ENCODE measurements at regions not wholly inside any gene's neighbourhood (a gene's known extent, or its start where the extent isn't known, plus 50 kb on each side); places are given as distances from the start of the nearest gene placed in this dataset.
A peak's percentile ranks its signal among the peaks of the same experiment; 100 is the strongest.

DNA sequence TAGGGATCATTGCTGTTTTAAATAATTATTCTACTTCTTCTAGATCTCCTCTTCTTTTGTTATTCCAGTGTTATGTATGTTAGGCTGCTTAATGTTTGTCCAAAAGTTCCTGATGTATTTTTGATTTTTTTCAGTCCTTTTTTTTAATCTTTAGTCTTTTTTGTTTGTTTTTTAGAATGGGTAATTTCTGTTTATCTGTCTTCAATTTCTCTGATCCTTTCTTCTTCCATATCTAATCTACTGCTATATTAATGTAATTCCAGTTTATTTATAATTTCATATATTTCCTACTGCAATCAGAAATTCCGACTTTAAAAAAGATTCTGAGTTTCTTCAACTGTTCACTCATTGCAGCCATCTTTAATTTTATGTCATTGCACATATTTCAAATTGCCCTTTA is 452.8 kb upstream of the POT1 start:
- no peaks in the 10 kb centered on the region for H3K79me2 ChIP-seq (ENCODE audit: low read depth)
- H2AFZ ChIP-seq (replicated peaks) = no peak overlapping the region
- no peak overlapping the region for H3K4me3 ChIP-seq
- H3K4me1 Mint-ChIP-seq = no peaks in the 10 kb centered on the region
- no peaks in the 10 kb centered on the region for H3F3A ChIP-seq (ENCODE audit: low read depth)
- H3K9me3 ChIP-seq (ENCODE audit: low read depth) = no peaks in the 10 kb centered on the region
- no peaks in the 10 kb centered on the region for H3K27me3 Mint-ChIP-seq (ENCODE audit: insufficient read depth, low read depth)
- peaks cover 8% of the 10 kb centered on the region for H3K9me3 Mint-ChIP-seq
- no peaks in the 10 kb centered on the region for H3K27me3 ChIP-seq
- no peaks in the 10 kb centered on the region for H3K4me1 ChIP-seq
- no peak for DNase-seq (ENCODE audit: low spot score)
- H3K27ac ChIP-seq = no peak overlapping the region
- no peaks in the 10 kb centered on the region for H4K20me1 ChIP-seq (ENCODE audit: low read depth)
- no peak overlapping the region for H3K4me3 Mint-ChIP-seq
- H3K4me2 ChIP-seq = no peak overlapping the region
- H3K36me3 ChIP-seq = no peaks in the 10 kb centered on the region
- no peak overlapping the region for H3K27ac Mint-ChIP-seq
- no peaks in the 10 kb centered on the region for H3K36me3 Mint-ChIP-seq
- TF ChIP-seq EZH2phosphoT487 (IDR thresholded peaks at IDR 0.05) (no peak), EZH2 (IDR thresholded peaks at IDR 0.05) (no peak)
- TF ChIP-seq, protein P1, sequence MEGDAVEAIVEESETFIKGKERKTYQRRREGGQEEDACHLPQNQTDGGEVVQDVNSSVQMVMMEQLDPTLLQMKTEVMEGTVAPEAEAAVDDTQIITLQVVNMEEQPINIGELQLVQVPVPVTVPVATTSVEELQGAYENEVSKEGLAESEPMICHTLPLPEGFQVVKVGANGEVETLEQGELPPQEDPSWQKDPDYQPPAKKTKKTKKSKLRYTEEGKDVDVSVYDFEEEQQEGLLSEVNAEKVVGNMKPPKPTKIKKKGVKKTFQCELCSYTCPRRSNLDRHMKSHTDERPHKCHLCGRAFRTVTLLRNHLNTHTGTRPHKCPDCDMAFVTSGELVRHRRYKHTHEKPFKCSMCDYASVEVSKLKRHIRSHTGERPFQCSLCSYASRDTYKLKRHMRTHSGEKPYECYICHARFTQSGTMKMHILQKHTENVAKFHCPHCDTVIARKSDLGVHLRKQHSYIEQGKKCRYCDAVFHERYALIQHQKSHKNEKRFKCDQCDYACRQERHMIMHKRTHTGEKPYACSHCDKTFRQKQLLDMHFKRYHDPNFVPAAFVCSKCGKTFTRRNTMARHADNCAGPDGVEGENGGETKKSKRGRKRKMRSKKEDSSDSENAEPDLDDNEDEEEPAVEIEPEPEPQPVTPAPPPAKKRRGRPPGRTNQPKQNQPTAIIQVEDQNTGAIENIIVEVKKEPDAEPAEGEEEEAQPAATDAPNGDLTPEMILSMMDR (IDR thresholded peaks at IDR 0.05) = no peak
- no peak overlapping the region for H3K9ac ChIP-seq

DNA sequence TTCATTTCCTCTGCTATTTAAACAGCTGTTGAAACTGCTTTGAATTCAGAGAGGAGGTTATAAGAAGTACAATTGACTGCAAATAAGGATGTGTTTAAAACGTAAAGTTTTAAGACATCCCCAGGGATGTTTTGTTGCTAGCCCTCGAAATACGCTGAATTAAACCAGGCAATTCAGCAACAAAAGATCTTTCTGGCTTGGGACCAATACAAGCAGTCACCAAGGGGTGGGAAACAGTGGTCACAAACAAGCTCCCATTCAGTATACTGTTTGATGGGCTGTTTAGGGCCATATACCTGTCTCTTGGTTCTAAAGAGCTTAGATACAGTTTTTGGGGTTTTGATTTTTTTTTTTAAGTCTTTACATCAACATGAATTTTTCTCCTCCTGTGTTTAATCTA is 446.3 kb upstream of the POT1 start:
- no peak overlapping the region for H3K4me2 ChIP-seq
- H3K27me3 ChIP-seq = no peaks in the 10 kb centered on the region
- H3K4me3 ChIP-seq = no peak overlapping the region
- no peaks in the 10 kb centered on the region for H3F3A ChIP-seq (ENCODE audit: low read depth)
- H3K27ac ChIP-seq = no peak overlapping the region
- H3K4me1 Mint-ChIP-seq = no peaks in the 10 kb centered on the region
- no peaks in the 10 kb centered on the region for H3K36me3 ChIP-seq
- no peak overlapping the region for H3K9ac ChIP-seq
- H4K20me1 ChIP-seq (ENCODE audit: low read depth) = no peaks in the 10 kb centered on the region
- H3K4me1 ChIP-seq = no peaks in the 10 kb centered on the region
- no peaks in the 10 kb centered on the region for H3K27me3 Mint-ChIP-seq (ENCODE audit: insufficient read depth, low read depth)
- TF ChIP-seq EZH2phosphoT487 (IDR thresholded peaks at IDR 0.05) = no peak
- TF ChIP-seq, protein P1 (IDR thresholded peaks at IDR 0.05) = no peak
- no peak for TF ChIP-seq EZH2 (IDR thresholded peaks at IDR 0.05)
- no peaks in the 10 kb centered on the region for H3K79me2 ChIP-seq (ENCODE audit: low read depth)
- no peaks in the 10 kb centered on the region for H3K36me3 Mint-ChIP-seq
- no peak overlapping the region for H3K4me3 Mint-ChIP-seq
- H2AFZ ChIP-seq (replicated peaks) = peak overlapping the region; percentile 29
- no peak overlapping the region for H3K27ac Mint-ChIP-seq
- H3K9me3 ChIP-seq (ENCODE audit: low read depth) = no peaks in the 10 kb centered on the region
- H3K9me3 Mint-ChIP-seq = no peaks in the 10 kb centered on the region
- no peak for DNase-seq (ENCODE audit: low spot score)

DNA sequence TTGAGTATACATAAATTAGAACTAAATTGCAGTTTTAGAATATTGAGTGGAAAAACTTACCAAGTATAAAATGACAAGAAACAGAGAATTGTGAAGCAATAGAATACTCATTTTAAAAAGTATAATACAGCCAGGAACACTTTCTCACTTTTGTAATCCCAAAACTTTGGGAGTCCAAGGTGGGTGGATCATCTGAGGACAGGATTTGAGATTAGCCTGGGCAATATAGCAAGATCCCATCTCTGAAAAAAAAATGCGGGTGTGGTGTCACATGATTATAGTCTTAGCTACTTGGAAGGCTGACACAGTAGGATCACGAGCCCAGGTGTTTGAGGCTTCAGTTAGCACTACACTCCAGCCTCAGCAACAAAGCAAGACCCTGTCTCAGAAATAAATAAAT is 440.9 kb upstream of the POT1 start:
- Histone ChIP-seq H3K27me3 (no peaks in the 10 kb centered on the region), H4K20me1 (ENCODE audit: low read depth) (no peaks in the 10 kb centered on the region), H3K4me3 (no peak overlapping the region), H2AFZ (replicated peaks) (no peak overlapping the region), H3K36me3 (no peaks in the 10 kb centered on the region), H3K4me1 (no peaks in the 10 kb centered on the region), H3K79me2 (ENCODE audit: low read depth) (no peaks in the 10 kb centered on the region), H3K9ac (no peak overlapping the region), H3K27ac (no peak overlapping the region), H3K4me2 (no peak overlapping the region), H3F3A (ENCODE audit: low read depth) (no peaks in the 10 kb centered on the region), H3K9me3 (ENCODE audit: low read depth) (no peaks in the 10 kb centered on the region)
- H3K36me3 Mint-ChIP-seq = no peaks in the 10 kb centered on the region
- no peaks in the 10 kb centered on the region for H3K27me3 Mint-ChIP-seq (ENCODE audit: insufficient read depth, low read depth)
- TF ChIP-seq EZH2phosphoT487 (IDR thresholded peaks at IDR 0.05) (no peak), EZH2 (IDR thresholded peaks at IDR 0.05) (no peak)
- TF ChIP-seq, protein P1 (IDR thresholded peaks at IDR 0.05) = no peak
- no peak overlapping the region for H3K4me3 Mint-ChIP-seq
- no peak for DNase-seq (ENCODE audit: low spot score)
- H3K27ac Mint-ChIP-seq = no peak overlapping the region
- no peaks in the 10 kb centered on the region for H3K4me1 Mint-ChIP-seq
- no peaks in the 10 kb centered on the region for H3K9me3 Mint-ChIP-seq

DNA sequence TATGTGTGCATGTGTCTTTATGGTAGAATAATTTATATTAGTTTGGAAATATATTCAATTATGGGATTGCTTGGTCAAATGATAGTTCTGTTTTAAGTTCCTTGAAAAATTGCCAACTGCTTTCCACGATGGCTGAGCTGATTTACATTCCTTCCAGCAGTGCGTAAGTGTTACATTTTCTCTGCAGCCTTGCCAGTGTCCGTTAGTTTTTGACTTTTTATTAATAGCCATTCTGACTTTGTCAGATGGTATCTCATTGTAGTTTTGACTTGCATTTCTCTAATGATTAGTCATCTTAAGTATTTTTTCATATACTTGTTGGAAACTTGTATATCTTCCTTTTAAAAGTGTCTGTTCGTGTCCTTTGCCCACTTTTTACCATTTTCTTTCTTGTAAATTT is 434.2 kb upstream of the POT1 start:
- Histone ChIP-seq H3K4me3 (no peak overlapping the region), H3K27ac (no peak overlapping the region), H3K4me2 (no peak overlapping the region), H2AFZ (replicated peaks) (no peak overlapping the region), H3K79me2 (ENCODE audit: low read depth) (no peaks in the 10 kb centered on the region), H3K36me3 (no peaks in the 10 kb centered on the region), H3F3A (ENCODE audit: low read depth) (no peaks in the 10 kb centered on the region), H3K9me3 (ENCODE audit: low read depth) (no peaks in the 10 kb centered on the region), H3K9ac (no peak overlapping the region), H3K4me1 (no peaks in the 10 kb centered on the region), H4K20me1 (ENCODE audit: low read depth) (no peaks in the 10 kb centered on the region), H3K27me3 (no peaks in the 10 kb centered on the region)
- DNase-seq (ENCODE audit: low spot score) = no peak
- Mint-ChIP-seq H3K4me3 (no peak overlapping the region), H3K36me3 (no peaks in the 10 kb centered on the region), H3K27me3 (ENCODE audit: insufficient read depth, low read depth) (peaks cover 2% of the 10 kb centered on the region), H3K4me1 (no peaks in the 10 kb centered on the region), H3K9me3 (no peaks in the 10 kb centered on the region), H3K27ac (no peak overlapping the region)
- TF ChIP-seq EZH2phosphoT487 (IDR thresholded peaks at IDR 0.05) (no peak), EZH2 (IDR thresholded peaks at IDR 0.05) (no peak)
- TF ChIP-seq, protein P1 (IDR thresholded peaks at IDR 0.05) = no peak
